HEK293 (cell line): ENCODE measurements at regions not wholly inside any gene's neighbourhood (a gene's known extent, or its start where the extent isn't known, plus 50 kb on each side); places are given as distances from the start of the nearest gene placed in this dataset.

Experiments
- CTCF ChIA-PET: fragments of 350-600 bp; formaldehyde crosslinking; extraction: SDS; loops from one replicate; lab custom pipeline; 2021; ENCODE audit warnings: antibody characterized with exemption; lab: Yijun Ruan, JAX
- POLR2A ChIA-PET: fragments of 300-600 bp; formaldehyde crosslinking; extraction: SDS; loops from one replicate; lab custom pipeline; 2020; ENCODE audit warnings: antibody characterized with exemption, inconsistent platforms; lab: Yijun Ruan, JAX
- H3K27ac ChIP-seq: fragments of 200-500 bp; sonication (Bioruptor generic); 2 replicates; pipeline ENCODE4 v1.5.1; 2014; ENCODE audit warnings: low read depth, low read length, control low read depth, inconsistent platforms; ENCODE audit errors: extremely low read depth
- H3K36me3 ChIP-seq, 2 experiments: fragments of 200-500 bp in 1 of 2; sonication (Bioruptor generic) in 1 of 2; 1 replicate in 1 of 2; 2 replicates in 1 of 2; pipeline ENCODE4 v1.5.1; 2014 to 2017; ENCODE audit warnings: inconsistent platforms in 2 of 2, low read length in 2 of 2; ENCODE audit not compliant: control insufficient read depth in 2 of 2, insufficient read depth in 1 of 2
- H3K4me1 ChIP-seq: fragments of 200-500 bp; sonication (Bioruptor generic); 2 replicates; pipeline ENCODE4 v1.5.1; 2014; ENCODE audit warnings: mild to moderate bottlenecking, low read length, inconsistent platforms; ENCODE audit not compliant: control insufficient read depth, insufficient read depth
- H3K4me3 ChIP-seq: 2 replicates; pipeline ENCODE4 v1.5.1; 2011; ENCODE audit warnings: low read depth, mild to moderate bottlenecking, control low read depth, low read length, moderate library complexity
- H3K9me3 ChIP-seq: fragments of 200-500 bp; sonication (Bioruptor generic); 2 replicates; pipeline ENCODE4 v1.5.1; 2014; ENCODE audit warnings: low read depth, low read length, inconsistent platforms; ENCODE audit not compliant: control insufficient read depth, insufficient read depth
- HOXC10 ChIP-seq: sonication (generic); formaldehyde crosslinking; IDR thresholded peaks from 2 replicates; pipeline ENCODE4 v1.8.1; 2023; ENCODE audit warnings: mild to moderate bottlenecking, missing genetic modification reagents
- RBAK ChIP-seq: fragments of 450-650 bp; formaldehyde crosslinking; IDR thresholded peaks from 2 replicates; pipeline ENCODE4 v1.5.1; 2016; ENCODE audit warnings: missing biosample characterization, missing genetic modification characterization
- REPIN1 ChIP-seq: fragments of 450-650 bp; formaldehyde crosslinking; IDR thresholded peaks from 2 replicates; pipeline ENCODE4 v1.5.1; 2017; ENCODE audit warnings: missing biosample characterization, missing genetic modification characterization, low read depth
- SETDB1 ChIP-seq: IDR thresholded peaks from one replicate; pipeline ENCODE4 v1.6.1; 2017; ENCODE audit warnings: mild to moderate bottlenecking, low read length, moderate library complexity, mixed read lengths; ENCODE audit not compliant: insufficient read length
- ZFHX2 ChIP-seq: fragments of 450-650 bp; formaldehyde crosslinking; conservative IDR thresholded peaks from 2 replicates; pipeline ENCODE4 v1.5.1; 2016; ENCODE audit warnings: missing biosample characterization, missing genetic modification characterization
- ZNF121 ChIP-seq: fragments of 450-650 bp; formaldehyde crosslinking; IDR thresholded peaks from 2 replicates; pipeline ENCODE4 v1.5.1; 2016; ENCODE audit warnings: missing biosample characterization, missing genetic modification characterization
- ZNF132 ChIP-seq: fragments of 450-650 bp; formaldehyde crosslinking; IDR thresholded peaks from 2 replicates; pipeline ENCODE4 v1.5.1; 2017; ENCODE audit warnings: missing biosample characterization, missing genetic modification characterization, borderline replicate concordance
- ZNF280C ChIP-seq: fragments of 450-650 bp; formaldehyde crosslinking; IDR thresholded peaks from 2 replicates; pipeline ENCODE4 v1.5.1; 2016; ENCODE audit warnings: missing biosample characterization, missing genetic modification characterization
- ZNF37A ChIP-seq: fragments of 450-650 bp; IDR thresholded peaks from 2 replicates; pipeline ENCODE4 v1.5.1; 2018; ENCODE audit warnings: missing biosample characterization, missing genetic modification characterization
- ZNF398 ChIP-seq: fragments of 450-650 bp; formaldehyde crosslinking; IDR thresholded peaks from 2 replicates; pipeline ENCODE4 v1.5.1; 2017; ENCODE audit warnings: missing biosample characterization, missing genetic modification characterization
- ZNF513 ChIP-seq: fragments of 450-650 bp; IDR thresholded peaks from 2 replicates; pipeline ENCODE4 v1.5.1; 2018; ENCODE audit warnings: missing biosample characterization, missing genetic modification characterization
- ZNF521 ChIP-seq: fragments of 450-650 bp; formaldehyde crosslinking; IDR thresholded peaks from 2 replicates; pipeline ENCODE4 v1.5.1; 2017; ENCODE audit warnings: missing biosample characterization, mild to moderate bottlenecking, missing genetic modification characterization
- ZNF596 ChIP-seq: fragments of 450-650 bp; IDR thresholded peaks from 2 replicates; pipeline ENCODE4 v1.5.0; 2018; ENCODE audit warnings: missing biosample characterization, mild to moderate bottlenecking, missing genetic modification characterization, moderate library complexity
- ZNF621 ChIP-seq: fragments of 450-650 bp; formaldehyde crosslinking; IDR thresholded peaks from 2 replicates; pipeline ENCODE4 v1.5.1; 2017; ENCODE audit warnings: missing biosample characterization, missing genetic modification characterization
- ZNF677 ChIP-seq: fragments of 450-650 bp; IDR thresholded peaks from 2 replicates; pipeline ENCODE4 v1.5.0; 2018; ENCODE audit warnings: missing biosample characterization, mild to moderate bottlenecking, missing genetic modification characterization, moderate library complexity
- ZNF791 ChIP-seq: fragments of 450-650 bp; formaldehyde crosslinking; IDR thresholded peaks from 2 replicates; pipeline ENCODE4 v1.5.1; 2016; ENCODE audit warnings: missing biosample characterization, missing genetic modification characterization
- ZNF792 ChIP-seq: fragments of 450-650 bp; formaldehyde crosslinking; IDR thresholded peaks from 2 replicates; pipeline ENCODE4 v1.5.1; 2016; ENCODE audit warnings: missing biosample characterization, missing genetic modification characterization
- TF ChIP-seq, protein P1 (sequence below): fragments of 450-650 bp; formaldehyde crosslinking; IDR thresholded peaks from 2 replicates; pipeline ENCODE4 v1.5.1; 2016; ENCODE audit warnings: missing biosample characterization, missing genetic modification characterization
- TF ChIP-seq, protein P2 (sequence below): fragments of 450-650 bp; formaldehyde crosslinking; IDR thresholded peaks from 2 replicates; pipeline ENCODE4 v1.5.1; 2017; ENCODE audit warnings: missing biosample characterization, missing genetic modification characterization

DNA sequence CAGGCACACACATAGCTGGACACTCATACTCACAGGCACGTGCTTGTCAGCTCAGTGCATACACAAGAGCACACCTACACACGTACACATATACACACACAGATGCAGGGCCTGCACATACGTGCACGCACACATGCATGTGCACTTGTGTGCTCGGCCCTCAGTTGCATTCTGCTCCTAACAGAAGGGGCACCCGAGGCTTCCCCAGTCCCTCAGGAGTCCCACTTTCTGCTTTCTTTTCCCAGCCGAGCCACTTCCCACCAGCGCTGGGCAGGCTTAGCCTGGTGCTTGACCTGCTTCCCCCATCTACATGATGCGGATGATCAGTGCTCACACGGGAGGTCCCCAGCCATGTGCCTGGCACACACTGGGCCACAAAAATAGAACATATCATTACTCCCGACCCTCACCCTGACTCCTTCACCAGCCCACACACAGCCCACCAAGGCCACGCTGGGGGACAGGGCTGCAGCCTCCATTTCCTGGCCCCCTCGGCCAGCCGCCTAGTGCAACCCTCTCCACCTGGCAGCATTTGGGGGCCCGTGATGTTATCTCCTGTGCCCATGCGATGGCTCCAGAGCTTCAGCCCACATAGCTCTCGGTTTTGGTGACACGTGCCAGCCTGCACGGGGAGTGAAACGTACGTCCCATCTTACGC lies 125.2 kb upstream of the SPACA7 start:
- H3K4me3 ChIP-seq, result no peak overlapping the region
- no peak overlapping the region for H3K27ac ChIP-seq
- ChIA-PET CTCF (interaction anchor here (1.1 kb wide), 1 partner anchor 118 kb away, joined by 8 read pairs; no protein-coding TSS in a partner anchor), POLR2A (no interaction called here)
- H3K4me1 ChIP-seq, result no peaks in the 10 kb centered on the region
- TF ChIP-seq ZNF121 (tag by site-specific recombination) (no peak), ZFHX2 (tag by site-specific recombination) (peak; percentile 43; the same call in 1 of the 2 replicates)
- H3K9me3 ChIP-seq, result no peaks in the 10 kb centered on the region
- no peaks in the 10 kb centered on the region for H3K36me3 ChIP-seq

GRCh38 chr13:112251930-112252585 lies 124.1 kb upstream of the SPACA7 start:
- no peaks in the 10 kb centered on the region for H3K9me3 ChIP-seq
- H3K4me1 ChIP-seq, result no peaks in the 10 kb centered on the region
- TF ChIP-seq REPIN1 (no peak), ZNF513 (tag by site-specific recombination) (no peak), ZNF398 (tag by site-specific recombination) (no peak), ZFHX2 (tag by site-specific recombination) (no peak), ZNF621 (tag by site-specific recombination) (no peak), ZNF791 (tag by site-specific recombination) (no peak), HOXC10 (CRISPR knock-in tag) (no peak), ZNF280C (no peak)
- ChIA-PET POLR2A (no interaction called here), CTCF (interaction anchor here (1.1 kb wide), 1 partner anchor 119 kb away, joined by 8 read pairs; no protein-coding TSS in a partner anchor)
- no peak overlapping the region for H3K27ac ChIP-seq
- no peaks in the 10 kb centered on the region for H3K36me3 ChIP-seq
- no peak overlapping the region for H3K4me3 ChIP-seq

- no peak overlapping the region for H3K27ac ChIP-seq
- no peaks in the 10 kb centered on the region for H3K9me3 ChIP-seq
- ChIA-PET CTCF (no interaction called here), POLR2A (no interaction called here)
- H3K4me1 ChIP-seq, result no peaks in the 10 kb centered on the region
- H3K4me3 ChIP-seq, result no peak overlapping the region
- no peaks in the 10 kb centered on the region for H3K36me3 ChIP-seq
- TF ChIP-seq ZNF521 (tag by site-specific recombination) (no peak), ZNF677 (tag by site-specific recombination) (no peak), ZNF792 (tag by site-specific recombination) (no peak), ZNF132 (tag by site-specific recombination) (no peak), RBAK (tag by site-specific recombination) (no peak), SETDB1 (no peak), HOXC10 (CRISPR knock-in tag) (no peak), ZNF37A (no peak), ZNF596 (tag by site-specific recombination) (no peak)
- TF ChIP-seq, protein P1, sequence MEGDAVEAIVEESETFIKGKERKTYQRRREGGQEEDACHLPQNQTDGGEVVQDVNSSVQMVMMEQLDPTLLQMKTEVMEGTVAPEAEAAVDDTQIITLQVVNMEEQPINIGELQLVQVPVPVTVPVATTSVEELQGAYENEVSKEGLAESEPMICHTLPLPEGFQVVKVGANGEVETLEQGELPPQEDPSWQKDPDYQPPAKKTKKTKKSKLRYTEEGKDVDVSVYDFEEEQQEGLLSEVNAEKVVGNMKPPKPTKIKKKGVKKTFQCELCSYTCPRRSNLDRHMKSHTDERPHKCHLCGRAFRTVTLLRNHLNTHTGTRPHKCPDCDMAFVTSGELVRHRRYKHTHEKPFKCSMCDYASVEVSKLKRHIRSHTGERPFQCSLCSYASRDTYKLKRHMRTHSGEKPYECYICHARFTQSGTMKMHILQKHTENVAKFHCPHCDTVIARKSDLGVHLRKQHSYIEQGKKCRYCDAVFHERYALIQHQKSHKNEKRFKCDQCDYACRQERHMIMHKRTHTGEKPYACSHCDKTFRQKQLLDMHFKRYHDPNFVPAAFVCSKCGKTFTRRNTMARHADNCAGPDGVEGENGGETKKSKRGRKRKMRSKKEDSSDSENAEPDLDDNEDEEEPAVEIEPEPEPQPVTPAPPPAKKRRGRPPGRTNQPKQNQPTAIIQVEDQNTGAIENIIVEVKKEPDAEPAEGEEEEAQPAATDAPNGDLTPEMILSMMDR, result no peak
- TF ChIP-seq, protein P2, sequence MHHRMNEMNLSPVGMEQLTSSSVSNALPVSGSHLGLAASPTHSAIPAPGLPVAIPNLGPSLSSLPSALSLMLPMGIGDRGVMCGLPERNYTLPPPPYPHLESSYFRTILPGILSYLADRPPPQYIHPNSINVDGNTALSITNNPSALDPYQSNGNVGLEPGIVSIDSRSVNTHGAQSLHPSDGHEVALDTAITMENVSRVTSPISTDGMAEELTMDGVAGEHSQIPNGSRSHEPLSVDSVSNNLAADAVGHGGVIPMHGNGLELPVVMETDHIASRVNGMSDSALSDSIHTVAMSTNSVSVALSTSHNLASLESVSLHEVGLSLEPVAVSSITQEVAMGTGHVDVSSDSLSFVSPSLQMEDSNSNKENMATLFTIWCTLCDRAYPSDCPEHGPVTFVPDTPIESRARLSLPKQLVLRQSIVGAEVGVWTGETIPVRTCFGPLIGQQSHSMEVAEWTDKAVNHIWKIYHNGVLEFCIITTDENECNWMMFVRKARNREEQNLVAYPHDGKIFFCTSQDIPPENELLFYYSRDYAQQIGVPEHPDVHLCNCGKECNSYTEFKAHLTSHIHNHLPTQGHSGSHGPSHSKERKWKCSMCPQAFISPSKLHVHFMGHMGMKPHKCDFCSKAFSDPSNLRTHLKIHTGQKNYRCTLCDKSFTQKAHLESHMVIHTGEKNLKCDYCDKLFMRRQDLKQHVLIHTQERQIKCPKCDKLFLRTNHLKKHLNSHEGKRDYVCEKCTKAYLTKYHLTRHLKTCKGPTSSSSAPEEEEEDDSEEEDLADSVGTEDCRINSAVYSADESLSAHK (tag by site-specific recombination), result no peak
Measured at GRCh38 chr13:112252804-112253590, 123.2 kb upstream of the SPACA7 start.
